Fibroblast of villous mesenchyme (primary cell): ENCODE measurements at regions not wholly inside any gene's neighbourhood (a gene's known extent, or its start where the extent isn't known, plus 50 kb on each side); places are given as distances from the start of the nearest gene placed in this dataset.

Experiments used
- DNase-seq: peaks from one replicate; pipeline ENCODE4 v3.0.0-alpha.2; 2010; ENCODE audit warnings: low read depth
- H3K4me3 ChIP-seq: 2 replicates; pipeline ENCODE4 v1.5.1; 2011; ENCODE audit warnings: low read depth, mild to moderate bottlenecking, low read length
- CTCF ChIP-seq: IDR thresholded peaks from 2 replicates; pipeline ENCODE4 v1.5.1; 2012; ENCODE audit warnings: low read depth, mild to moderate bottlenecking, low read length; ENCODE audit not compliant: insufficient read depth

- no peak for TF ChIP-seq CTCF
- H3K4me3 ChIP-seq: no peak overlapping the region
- DNase-seq: no peak
Measured at GRCh38 chr5:20145240-20145639, 157.2 kb upstream of the CDH18 start.

- H3K4me3 ChIP-seq: no peak overlapping the region
- TF ChIP-seq CTCF: no peak
- DNase-seq: no peak
Measured at GRCh38 chr5:20129501-20129900, 141.5 kb upstream of the CDH18 start.

- H3K4me3 ChIP-seq: no peak overlapping the region
- no peak for DNase-seq
- TF ChIP-seq CTCF: no peak
Measured at GRCh38 chr5:20128343-20128742, 140.3 kb upstream of the CDH18 start.

- no peak for DNase-seq
- H3K4me3 ChIP-seq: no peak overlapping the region
- TF ChIP-seq CTCF: no peak
Measured at GRCh38 chr5:20114526-20114925, 126.5 kb upstream of the CDH18 start.

GRCh38 chr5:20113931-20114330, 125.9 kb upstream of the CDH18 start:
- no peak overlapping the region for H3K4me3 ChIP-seq
- no peak for DNase-seq
- TF ChIP-seq CTCF: no peak

- TF ChIP-seq CTCF: no peak
- H3K4me3 ChIP-seq: no peak overlapping the region
- no peak for DNase-seq
Measured at GRCh38 chr5:20113031-20113715, 125.2 kb upstream of the CDH18 start.

- no peak overlapping the region for H3K4me3 ChIP-seq
- TF ChIP-seq CTCF: no peak
- DNase-seq: no peak
Measured at GRCh38 chr5:20109326-20109725, 121.3 kb upstream of the CDH18 start.
